Esophagus muscularis mucosa (tissue), 3 donors: ENCODE measurements at regions not wholly inside any gene's neighbourhood (a gene's known extent, or its start where the extent isn't known, plus 50 kb on each side); places are given as distances from the start of the nearest gene placed in this dataset.

Source experiments
- CTCF ChIP-seq, 3 experiments: fragments of 200-600 bp in 2 of 3; fragments of 450-650 bp in 1 of 3; sonication (generic) in 2 of 3; IDR thresholded peaks; one replicate each; pipeline ENCODE4 v1.5.1; 2017 to 2019; ENCODE audit warnings: antibody characterized with exemption in 3 of 3, mild to moderate bottlenecking in 2 of 3, moderate library complexity in 1 of 3
- POLR2AphosphoS5 ChIP-seq, 2 donors: sonication (generic); formaldehyde crosslinking; IDR thresholded peaks; one replicate each; pipeline ENCODE4 v1.6.1; 2017; ENCODE audit warnings: antibody characterized with exemption in 2 of 2

GRCh38 chr22:49170053-49170452, 657.6 kb downstream of the BRD1 start:
- TF ChIP-seq CTCF (IDR thresholded peaks at IDR 0.05), result no peak
- TF ChIP-seq POLR2AphosphoS5 (IDR thresholded peaks at IDR 0.05), result no peak
